NCI-H146 (cell line): ENCODE measurements at regions not wholly inside any gene's neighbourhood (a gene's known extent, or its start where the extent isn't known, plus 50 kb on each side); places are given as distances from the start of the nearest gene placed in this dataset.
A peak's percentile ranks its signal among the peaks of the same experiment; 100 is the strongest.

ENCODE experiments used
- DNase-seq: peaks from one replicate; lab custom pipeline; 2025; lab: John Stamatoyannopoulos, UW

DNA sequence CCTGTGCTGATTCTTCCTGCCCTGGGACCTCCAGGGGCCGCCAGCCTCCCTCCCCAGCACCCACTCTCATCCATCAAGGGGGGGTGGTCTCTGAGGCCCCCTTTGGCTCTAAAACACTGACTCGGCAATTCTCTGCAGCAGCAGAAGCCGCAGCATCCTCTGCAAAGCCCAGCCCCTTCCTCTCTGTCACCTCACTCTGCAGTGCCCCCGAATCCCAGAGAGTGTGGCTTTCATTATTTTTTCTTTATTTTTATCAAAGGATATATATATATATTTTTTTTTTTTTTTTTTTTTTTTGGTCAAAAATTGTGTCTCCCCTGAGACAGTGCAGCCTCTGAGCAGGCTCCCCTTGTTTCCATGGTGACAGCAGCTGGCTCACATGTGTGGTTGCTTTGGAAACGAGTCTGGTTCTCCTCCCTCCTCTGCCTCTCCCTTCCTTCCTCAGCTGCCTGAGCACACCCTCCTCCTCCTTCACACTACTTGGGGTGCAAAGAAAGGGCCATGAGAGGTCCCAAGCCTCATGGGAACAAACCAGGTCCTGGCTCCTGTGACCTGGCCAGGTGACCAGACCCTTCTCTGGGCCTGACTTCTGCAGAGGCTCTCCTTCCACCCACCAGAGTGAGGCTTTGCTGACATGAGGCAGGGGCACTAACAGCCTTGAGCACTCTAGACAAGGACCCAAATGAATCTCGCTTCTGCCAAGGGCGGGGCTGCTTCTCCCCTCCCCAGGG lies 100.5 kb downstream of the LRRC74A start:
- DNase-seq = peak; percentile 12

DNA sequence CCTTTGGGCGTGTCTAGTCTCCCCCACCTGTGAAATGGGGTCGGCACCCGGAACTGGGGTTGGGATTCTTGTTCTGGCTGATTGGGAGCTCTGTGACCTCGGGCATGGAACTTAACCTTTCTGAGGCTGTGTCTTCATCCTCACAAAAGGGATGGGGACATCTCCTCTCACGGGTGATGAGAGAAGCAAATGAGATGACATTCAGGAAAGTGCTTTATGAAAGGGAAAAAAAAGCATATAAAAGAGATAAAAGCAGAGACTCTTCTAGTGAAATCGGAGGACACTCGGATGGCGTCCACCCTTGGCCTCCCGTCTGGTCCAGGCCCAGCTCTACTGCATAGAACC lies 98.9 kb downstream of the LRRC74A start:
- no peak for DNase-seq

DNA sequence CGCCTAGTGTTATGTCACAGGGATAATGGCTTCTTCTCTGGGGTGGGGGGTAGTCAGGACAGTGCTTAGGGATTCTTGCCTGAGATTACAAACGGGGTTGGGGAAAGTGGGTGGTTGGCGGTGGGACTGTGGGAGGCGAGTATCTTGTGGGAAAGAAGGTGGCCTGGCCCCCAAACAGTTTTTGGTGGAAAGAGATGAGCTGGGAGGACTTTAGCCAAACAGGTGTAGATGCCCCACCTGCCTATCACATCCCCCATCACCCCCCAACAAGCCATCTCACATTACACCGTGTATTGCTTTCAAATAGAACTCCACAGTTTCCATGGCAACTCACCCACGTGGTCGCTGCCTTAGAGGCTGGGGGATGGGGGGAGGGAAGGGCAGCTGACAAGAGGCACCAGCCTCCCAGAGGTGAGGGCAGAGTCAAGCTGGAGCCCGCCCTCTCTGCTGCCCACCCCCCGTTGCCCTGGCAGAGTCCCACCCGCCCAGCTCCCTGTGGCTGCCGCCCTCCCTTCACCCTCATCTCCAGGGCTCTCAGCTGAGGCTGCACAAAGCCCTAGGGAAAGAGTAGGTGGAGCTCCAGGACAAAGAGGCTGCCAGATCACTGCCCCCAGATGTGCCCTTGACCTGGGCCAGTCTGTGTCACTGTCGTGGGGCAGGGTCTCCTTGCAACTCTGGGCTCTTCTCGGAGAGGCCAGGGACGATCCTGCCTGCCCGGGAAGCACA lies 98.3 kb downstream of the LRRC74A start:
- DNase-seq = peak; percentile 98

DNA sequence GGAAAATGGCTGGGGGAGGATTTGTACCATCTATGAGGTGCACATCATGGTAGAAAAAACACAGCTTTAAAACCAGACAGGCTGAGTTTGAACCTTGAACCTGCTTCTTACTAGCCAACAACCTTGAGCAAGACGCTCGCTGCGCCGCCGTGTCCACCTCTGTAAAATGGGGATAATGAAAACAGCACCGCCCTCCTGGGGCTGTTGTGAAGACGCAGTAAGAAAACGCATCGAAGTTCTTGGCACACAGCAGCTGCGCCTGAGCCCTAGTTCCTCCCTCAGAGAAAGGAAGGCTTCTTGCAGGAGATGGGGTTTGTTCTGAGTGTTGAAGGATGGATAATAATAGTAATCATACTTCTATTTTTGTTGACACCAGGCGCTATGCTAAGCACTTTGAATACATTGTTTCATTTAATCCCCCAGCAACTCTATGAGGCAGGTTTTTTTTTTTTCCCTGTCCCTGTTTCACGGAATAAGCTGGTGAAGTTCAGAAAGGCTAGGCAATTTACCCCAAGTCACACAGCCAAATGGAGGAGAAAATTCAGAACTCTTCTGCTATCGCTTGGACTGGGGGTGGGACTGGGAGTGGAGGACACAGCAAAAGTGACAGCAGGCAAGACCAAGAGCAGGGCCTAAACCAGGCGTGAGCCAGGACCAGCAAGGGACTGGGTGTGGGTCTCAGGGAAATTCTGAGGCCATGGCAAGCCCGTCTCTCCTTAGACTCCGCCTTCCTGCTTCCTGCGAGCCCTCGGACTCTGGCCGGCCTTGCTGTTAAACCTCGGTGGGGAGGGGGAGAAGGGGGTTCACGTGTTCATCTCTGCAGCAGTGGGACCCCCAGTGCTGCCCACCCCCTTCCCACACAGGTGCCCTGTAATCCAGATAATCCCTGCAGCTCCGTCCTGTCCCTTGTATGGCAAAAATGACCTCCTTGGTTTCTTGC lies 97.5 kb downstream of the LRRC74A start:
- DNase-seq = peak; percentile 52

DNA sequence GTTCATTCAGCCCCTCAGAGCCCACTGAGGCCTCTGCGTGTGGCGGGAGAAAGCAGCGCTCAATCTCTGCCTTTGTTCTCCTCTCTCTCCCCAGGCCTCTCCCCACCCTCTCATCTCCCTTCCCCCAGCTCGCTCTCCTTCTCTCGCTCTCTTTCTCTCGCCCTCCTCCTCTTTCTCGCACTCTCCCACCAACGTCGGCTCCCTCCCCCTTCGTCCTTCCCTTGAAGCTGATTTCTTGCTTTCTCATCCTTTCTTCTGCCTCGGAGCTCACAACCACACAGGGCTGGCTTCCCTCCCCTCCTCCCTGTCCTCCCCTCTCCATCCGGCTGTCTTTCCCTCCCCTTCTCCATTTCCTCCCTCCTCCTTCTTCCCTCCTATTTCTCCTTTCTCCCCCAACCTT lies 96.4 kb downstream of the LRRC74A start:
- no peak for DNase-seq

DNA sequence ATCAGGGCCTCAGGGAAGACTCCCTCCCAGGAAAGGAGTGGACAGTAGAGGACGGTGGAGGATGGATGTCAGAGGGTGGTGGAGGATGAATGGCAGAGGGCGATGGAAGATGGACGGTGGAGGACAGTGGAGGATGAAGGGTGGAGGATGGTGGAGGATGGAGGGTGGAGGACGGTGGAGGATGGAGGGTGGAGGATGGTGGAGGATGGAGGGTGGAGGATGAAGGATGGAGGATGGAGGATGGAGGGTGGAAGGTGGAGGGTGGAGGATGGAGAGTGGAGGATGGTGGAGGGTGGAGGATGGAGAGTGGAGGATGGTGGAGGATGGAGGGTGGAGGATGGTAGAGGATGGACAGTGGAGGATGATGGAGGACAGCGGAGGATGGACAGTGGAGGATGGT lies 95.9 kb downstream of the LRRC74A start:
- no peak for DNase-seq

DNA sequence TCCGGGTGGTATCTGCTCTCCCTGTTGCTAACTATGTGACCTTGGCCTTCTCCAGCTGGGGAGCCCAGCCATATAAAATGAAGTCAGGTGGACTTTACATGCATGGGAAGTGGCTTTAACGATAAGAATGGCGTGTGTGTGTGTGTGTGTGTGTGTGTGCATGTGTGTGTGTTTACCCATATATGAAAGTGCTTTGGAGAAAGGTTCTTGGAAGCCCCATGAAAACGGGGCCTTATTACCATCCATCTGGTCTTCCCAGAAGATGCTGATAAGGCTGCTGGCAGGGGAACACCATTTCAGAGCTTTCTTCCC lies 94.8 kb downstream of the LRRC74A start:
- DNase-seq = no peak

DNA sequence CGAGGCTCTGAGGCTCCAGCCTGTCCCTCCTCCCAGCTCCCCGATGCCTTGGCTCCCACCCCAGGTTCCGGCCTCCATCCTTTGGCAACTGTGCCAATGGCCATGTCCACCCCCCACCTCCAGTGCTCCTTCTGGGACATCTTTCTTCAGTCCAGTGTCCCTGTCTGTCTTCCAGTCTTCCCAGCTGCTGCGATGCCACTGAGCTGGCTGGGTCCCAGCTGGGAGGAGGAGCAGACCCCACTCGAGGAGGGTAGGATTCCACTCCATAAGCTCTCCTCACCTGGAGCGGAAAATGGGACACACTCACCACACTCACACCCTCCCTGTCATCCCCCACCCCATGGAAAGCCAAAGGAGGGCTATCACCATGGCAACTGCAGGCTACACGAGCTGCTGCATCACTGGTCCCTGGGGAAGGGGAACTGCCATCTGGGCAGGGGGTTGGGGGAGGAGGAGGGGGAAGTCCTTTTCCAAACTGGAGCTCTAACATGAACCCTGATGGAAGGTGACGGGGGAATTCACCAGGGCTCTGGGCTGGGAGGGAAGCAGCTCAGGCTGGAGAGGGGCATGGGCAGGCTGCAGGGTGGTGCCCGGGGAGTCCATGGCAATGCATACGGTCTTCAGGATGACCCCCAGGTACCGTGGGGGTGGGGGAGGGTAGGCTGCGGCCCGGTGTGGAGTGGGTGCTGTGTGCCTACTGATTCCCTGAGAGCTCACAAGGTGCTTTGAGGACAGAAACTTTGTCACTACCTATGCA lies 94.3 kb downstream of the LRRC74A start:
- peak; percentile 51 for DNase-seq

DNA sequence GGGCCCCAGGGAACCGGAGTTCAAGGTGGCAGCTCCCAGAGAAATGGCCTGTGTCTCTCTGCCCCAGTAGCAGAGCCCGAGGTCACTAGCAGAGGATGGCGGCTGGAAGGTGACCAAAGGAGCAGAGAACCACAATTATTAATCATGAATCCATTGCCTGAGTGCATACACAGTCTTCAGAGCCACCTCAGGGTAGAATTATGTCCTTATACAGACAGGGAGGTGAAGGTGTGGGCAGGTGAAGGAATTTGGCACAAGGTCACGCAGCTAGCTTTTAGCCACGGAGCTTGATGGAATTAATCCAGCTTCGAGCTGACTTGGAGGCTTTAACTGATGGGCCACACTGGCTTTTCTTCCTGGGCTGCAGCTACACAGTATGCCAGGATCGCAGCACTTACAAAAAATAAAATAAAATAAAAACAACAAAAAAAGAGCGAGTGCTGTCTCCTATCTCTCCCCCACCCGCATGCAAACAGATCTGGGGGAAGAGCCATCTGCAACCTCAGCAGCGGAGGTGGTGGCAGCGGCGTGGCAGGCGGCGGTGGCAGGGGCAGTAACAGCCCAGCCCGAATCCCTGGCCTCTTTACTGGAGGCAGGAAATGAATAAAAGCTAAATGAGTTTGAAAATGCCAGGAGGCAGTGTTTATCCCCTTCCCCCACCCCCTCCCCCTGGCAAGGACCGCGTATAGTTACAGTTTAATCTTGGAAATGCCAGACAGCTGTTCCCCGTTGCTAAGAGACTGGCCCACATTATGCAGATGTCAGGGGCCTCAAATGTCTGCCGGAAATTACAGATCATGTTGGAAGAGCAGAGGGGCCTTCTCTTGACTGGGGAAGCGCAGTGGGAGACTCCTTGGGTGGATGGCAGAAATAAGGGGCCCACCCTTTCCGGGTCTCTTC lies 93.5 kb downstream of the LRRC74A start:
- DNase-seq = peak; percentile 89
